ENCODE measurements at regions not wholly inside any gene's neighbourhood (a gene's known extent, or its start where the extent isn't known, plus 50 kb on each side); places are given as distances from the start of the nearest gene placed in this dataset.

DNA sequence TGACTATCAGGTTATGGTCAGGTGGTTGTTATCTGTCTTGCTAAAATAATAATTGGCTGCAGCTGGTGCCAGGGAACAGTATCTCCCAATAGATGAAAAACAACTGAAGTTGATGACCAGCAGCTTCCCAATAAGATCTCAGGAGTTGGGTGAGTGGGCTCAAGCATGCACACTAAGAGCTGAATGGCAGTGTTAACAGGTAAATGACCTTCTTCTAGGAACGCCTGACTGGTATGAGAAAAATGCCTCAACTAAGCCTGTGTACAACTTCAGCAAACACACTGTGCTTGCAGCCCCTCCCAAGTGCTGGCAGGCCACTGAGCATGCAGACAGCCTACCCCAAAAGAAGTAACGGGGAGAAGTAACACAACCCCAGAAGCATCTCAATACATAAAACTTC, 636.9 kb downstream of the ACTR3B start:
- no peak for TF ChIP-seq ZNF274 (IDR thresholded peaks at IDR 0.05; ENCODE audit: low read depth, low read length)
- TF ChIP-seq SUZ12 (IDR thresholded peaks at IDR 0.05; ENCODE audit: extremely low read depth, insufficient read depth, insufficient read length) = no peak

Measured in NT2/D1 (cell line).